HepG2 (cell line): ENCODE measurements at regions not wholly inside any gene's neighbourhood (a gene's known extent, or its start where the extent isn't known, plus 50 kb on each side); places are given as distances from the start of the nearest gene placed in this dataset.

Source experiments
- AHR ChIP-seq: IDR thresholded peaks from 2 replicates; pipeline ENCODE4 v1.6.1; 2018; ENCODE audit warnings: missing genetic modification reagents, missing compliant biosample characterization
- ASH2L ChIP-seq: fragments of 300-600, 200-600 bp; sonication (generic); IDR thresholded peaks from 2 replicates; pipeline ENCODE4 v1.7.0; 2017; ENCODE audit warnings: low read depth, mild to moderate bottlenecking, moderate library complexity, mixed read lengths, low read length; ENCODE audit not compliant: insufficient read length
- BCL6 ChIP-seq: IDR thresholded peaks from 2 replicates; pipeline ENCODE4 v1.6.1; 2016; ENCODE audit warnings: missing genetic modification reagents, missing compliant biosample characterization
- BHLHE40 ChIP-seq: IDR thresholded peaks from 2 replicates; pipeline ENCODE4 v1.6.1; 2011; ENCODE audit warnings: low read length, improper control_type of control experiment
- CBX5 ChIP-seq: sonication (generic); formaldehyde crosslinking; IDR thresholded peaks from 2 replicates; pipeline ENCODE4 v1.4.0; 2020; ENCODE audit warnings: missing genetic modification reagents, borderline replicate concordance
- CEBPG ChIP-seq: IDR thresholded peaks from 2 replicates; pipeline ENCODE4 v1.6.1; 2016
- CREB1 ChIP-seq, 2 experiments: fragments of 450-650 bp in 1 of 2; IDR thresholded peaks; 2 replicates each; pipeline ENCODE4 v1.6.1; 2016 to 2017; ENCODE audit warnings: control low read depth in 1 of 2, mild to moderate bottlenecking in 1 of 2, missing compliant biosample characterization in 1 of 2, missing genetic modification characterization in 1 of 2
- FIP1L1 ChIP-seq: fragments of 200-400 bp; formaldehyde crosslinking; IDR thresholded peaks from 2 replicates; pipeline ENCODE4 v1.6.1; 2018; ENCODE audit warnings: low read depth, mild to moderate bottlenecking, low read length, moderate library complexity, borderline replicate concordance; ENCODE audit not compliant: insufficient read depth
- FOXK1 ChIP-seq: sonication (generic); formaldehyde crosslinking; IDR thresholded peaks from 2 replicates; pipeline ENCODE4 v1.4.0; 2020; ENCODE audit warnings: low read depth, missing genetic modification reagents, borderline replicate concordance
- KDM2A ChIP-seq: sonication (generic); formaldehyde crosslinking; IDR thresholded peaks from 2 replicates; pipeline ENCODE4 v1.4.0; 2020; ENCODE audit warnings: low read depth, missing genetic modification reagents, borderline replicate concordance
- KLF15 ChIP-seq: sonication (generic); formaldehyde crosslinking; IDR thresholded peaks from 2 replicates; pipeline ENCODE4 v1.8.1; 2023; ENCODE audit warnings: borderline replicate concordance, mild to moderate bottlenecking, inconsistent platforms, missing genetic modification reagents, mixed read lengths
- NR2F2 ChIP-seq: IDR thresholded peaks from 2 replicates; pipeline ENCODE4 v1.6.1; 2012; ENCODE audit warnings: low read depth, inconsistent platforms, borderline replicate concordance
- PPARG ChIP-seq: conservative IDR thresholded peaks from 2 replicates; pipeline ENCODE4 v1.6.1; 2016; ENCODE audit warnings: missing biosample characterization, missing genetic modification reagents
- RCOR2 ChIP-seq: IDR thresholded peaks from 2 replicates; pipeline ENCODE4 v1.6.1; 2016; ENCODE audit warnings: missing biosample characterization, missing genetic modification reagents
- SALL1 ChIP-seq: sonication (generic); formaldehyde crosslinking; IDR thresholded peaks from 2 replicates; pipeline ENCODE4 v1.8.0; 2022; ENCODE audit warnings: mild to moderate bottlenecking, missing genetic modification reagents
- SMARCE1 ChIP-seq: fragments of 450-650 bp; IDR thresholded peaks from 2 replicates; pipeline ENCODE4 v1.6.1; 2017; ENCODE audit warnings: borderline replicate concordance
- SNRNP70 ChIP-seq: fragments of 200-400 bp; formaldehyde crosslinking; IDR thresholded peaks from 2 replicates; pipeline ENCODE4 v1.6.1; 2017; ENCODE audit warnings: mild to moderate bottlenecking, low read depth, low read length, moderate library complexity
- ZFP36 ChIP-seq: fragments of 150-350 bp; IDR thresholded peaks from 2 replicates; pipeline ENCODE4 v1.6.1; 2018; ENCODE audit warnings: borderline replicate concordance, low read length, low read depth; ENCODE audit not compliant: partially characterized antibody
- ZNF121 ChIP-seq: sonication (generic); formaldehyde crosslinking; IDR thresholded peaks from 2 replicates; pipeline ENCODE4 v1.5.0; 2020; ENCODE audit warnings: mild to moderate bottlenecking, missing genetic modification reagents
- ZNF235 ChIP-seq: sonication (generic); formaldehyde crosslinking; IDR thresholded peaks from 2 replicates; pipeline ENCODE4 v1.8.1; 2023; ENCODE audit warnings: mild to moderate bottlenecking, missing genetic modification reagents, borderline replicate concordance
- ZNF557 ChIP-seq: sonication (generic); formaldehyde crosslinking; IDR thresholded peaks from 2 replicates; pipeline ENCODE4 v1.4.0; 2020; ENCODE audit warnings: missing genetic modification reagents
- ZNF605 ChIP-seq: sonication (generic); formaldehyde crosslinking; IDR thresholded peaks from 2 replicates; pipeline ENCODE4 v1.8.0; 2022; ENCODE audit warnings: mild to moderate bottlenecking, missing genetic modification reagents
- ZSCAN21 ChIP-seq: sonication (generic); formaldehyde crosslinking; IDR thresholded peaks from 2 replicates; pipeline ENCODE4 v1.8.0; 2022; ENCODE audit warnings: mild to moderate bottlenecking, missing genetic modification reagents, moderate library complexity, borderline replicate concordance
- ZSCAN29 ChIP-seq: sonication (generic); formaldehyde crosslinking; conservative IDR thresholded peaks from 2 replicates; pipeline ENCODE4 v1.4.0; 2020; ENCODE audit warnings: mild to moderate bottlenecking, missing genetic modification reagents
- TF ChIP-seq, protein P1 (sequence below): sonication (generic); formaldehyde crosslinking; IDR thresholded peaks from 2 replicates; pipeline ENCODE4 v1.5.0; 2020; ENCODE audit warnings: mild to moderate bottlenecking, missing genetic modification reagents
- TF ChIP-seq, protein P2 (sequence below): sonication (generic); formaldehyde crosslinking; IDR thresholded peaks from 2 replicates; pipeline ENCODE4 v1.5.1; 2020; ENCODE audit warnings: mild to moderate bottlenecking, missing genetic modification reagents, moderate library complexity
- TF ChIP-seq, protein P3 (sequence below): sonication (generic); formaldehyde crosslinking; IDR thresholded peaks from 2 replicates; pipeline ENCODE4 v1.5.0; 2020; ENCODE audit warnings: missing genetic modification reagents

DNA sequence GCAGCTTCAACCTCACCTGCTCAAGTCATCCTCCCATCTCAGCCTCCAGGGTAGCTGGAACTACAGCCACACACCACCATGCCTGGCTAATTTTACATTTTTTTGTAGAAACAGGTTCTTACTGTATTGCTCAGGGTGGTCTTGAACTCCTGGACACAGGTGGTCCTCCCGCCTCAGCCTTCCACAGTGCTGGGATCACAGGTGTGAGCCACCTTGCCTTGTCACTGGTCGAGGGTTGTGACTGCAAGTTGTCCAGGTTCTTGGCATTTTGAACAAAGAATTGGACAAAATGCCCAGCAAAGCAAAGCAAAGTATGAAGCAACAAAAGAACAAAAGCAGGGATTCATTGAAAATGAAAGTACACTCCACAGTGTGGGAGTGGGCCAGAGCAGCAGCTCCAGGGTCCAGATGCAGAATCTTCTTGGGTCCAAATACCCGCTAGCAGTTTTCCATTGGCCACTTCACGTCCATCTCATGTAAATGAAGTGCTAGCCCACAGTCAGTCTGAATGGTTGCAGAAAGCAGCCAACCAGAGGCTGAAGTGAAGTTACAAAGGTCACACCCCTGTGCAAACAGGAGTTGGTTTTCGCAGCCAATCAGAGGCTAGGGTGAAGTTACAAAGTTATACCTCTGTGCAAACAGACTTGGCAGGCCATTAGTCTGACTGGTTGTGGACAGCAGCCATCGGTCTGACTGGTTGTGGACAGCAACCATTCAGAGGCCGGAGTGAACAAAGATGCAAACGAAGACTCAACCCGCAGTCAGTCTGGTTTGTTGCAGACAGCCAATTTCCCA lies 109.5 kb upstream of the KIF26B start (continued):
- TF ChIP-seq SNRNP70 (no peak), KLF15 (no peak), SALL1 (CRISPR knock-in tag) (peak; percentile 83), ZNF235 (CRISPR knock-in tag) (no peak), FIP1L1 (no peak), NR2F2 (0 out of 2 replicates have a peak, but pooled peaks have one; percentile 32), PPARG (CRISPR knock-in tag) (no peak), ZNF121 (CRISPR knock-in tag) (no peak), CBX5 (peak; percentile 39; the same call in 1 of the 2 replicates), BCL6 (0 out of 2 replicates have a peak, but pooled peaks have one; percentile 26), ZFP36 (peak; percentile 39), KDM2A (CRISPR knock-in tag) (no peak), ZSCAN21 (0 out of 2 replicates have a peak, but pooled peaks have one; percentile 31), RCOR2 (CRISPR knock-in tag) (peak; percentile 50; the same call in 1 of the 2 replicates), ZNF557 (CRISPR knock-in tag) (no peak), ZNF605 (CRISPR knock-in tag) (no peak), SMARCE1 (no peak), CREB1 (IDR thresholded peaks at IDR 0.05) (no peak; the same call in 1 of the 2 replicates), CREB1 (CRISPR knock-in tag; IDR thresholded peaks at IDR 0.05) (peak; percentile 66; the same call in 1 of the 2 replicates), CEBPG (CRISPR knock-in tag) (peak; percentile 76), AHR (CRISPR knock-in tag) (no peak), ZSCAN29 (CRISPR knock-in tag) (no peak), ASH2L (peak; percentile 48), BHLHE40 (no peak), FOXK1 (CRISPR knock-in tag) (peak; percentile 42; the same call in 1 of the 2 replicates)
- TF ChIP-seq, protein P1, sequence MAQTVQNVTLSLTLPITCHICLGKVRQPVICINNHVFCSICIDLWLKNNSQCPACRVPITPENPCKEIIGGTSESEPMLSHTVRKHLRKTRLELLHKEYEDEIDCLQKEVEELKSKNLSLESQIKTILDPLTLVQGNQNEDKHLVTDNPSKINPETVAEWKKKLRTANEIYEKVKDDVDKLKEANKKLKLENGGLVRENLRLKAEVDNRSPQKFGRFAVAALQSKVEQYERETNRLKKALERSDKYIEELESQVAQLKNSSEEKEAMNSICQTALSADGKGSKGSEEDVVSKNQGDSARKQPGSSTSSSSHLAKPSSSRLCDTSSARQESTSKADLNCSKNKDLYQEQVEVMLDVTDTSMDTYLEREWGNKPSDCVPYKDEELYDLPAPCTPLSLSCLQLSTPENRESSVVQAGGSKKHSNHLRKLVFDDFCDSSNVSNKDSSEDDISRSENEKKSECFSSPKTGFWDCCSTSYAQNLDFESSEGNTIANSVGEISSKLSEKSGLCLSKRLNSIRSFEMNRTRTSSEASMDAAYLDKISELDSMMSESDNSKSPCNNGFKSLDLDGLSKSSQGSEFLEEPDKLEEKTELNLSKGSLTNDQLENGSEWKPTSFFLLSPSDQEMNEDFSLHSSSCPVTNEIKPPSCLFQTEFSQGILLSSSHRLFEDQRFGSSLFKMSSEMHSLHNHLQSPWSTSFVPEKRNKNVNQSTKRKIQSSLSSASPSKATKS (CRISPR knock-in tag), result no peak
- TF ChIP-seq, protein P2, sequence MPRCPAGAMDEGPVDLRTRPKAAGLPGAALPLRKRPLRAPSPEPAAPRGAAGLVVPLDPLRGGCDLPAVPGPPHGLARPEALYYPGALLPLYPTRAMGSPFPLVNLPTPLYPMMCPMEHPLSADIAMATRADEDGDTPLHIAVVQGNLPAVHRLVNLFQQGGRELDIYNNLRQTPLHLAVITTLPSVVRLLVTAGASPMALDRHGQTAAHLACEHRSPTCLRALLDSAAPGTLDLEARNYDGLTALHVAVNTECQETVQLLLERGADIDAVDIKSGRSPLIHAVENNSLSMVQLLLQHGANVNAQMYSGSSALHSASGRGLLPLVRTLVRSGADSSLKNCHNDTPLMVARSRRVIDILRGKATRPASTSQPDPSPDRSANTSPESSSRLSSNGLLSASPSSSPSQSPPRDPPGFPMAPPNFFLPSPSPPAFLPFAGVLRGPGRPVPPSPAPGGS (CRISPR knock-in tag), result no peak
- TF ChIP-seq, protein P3, sequence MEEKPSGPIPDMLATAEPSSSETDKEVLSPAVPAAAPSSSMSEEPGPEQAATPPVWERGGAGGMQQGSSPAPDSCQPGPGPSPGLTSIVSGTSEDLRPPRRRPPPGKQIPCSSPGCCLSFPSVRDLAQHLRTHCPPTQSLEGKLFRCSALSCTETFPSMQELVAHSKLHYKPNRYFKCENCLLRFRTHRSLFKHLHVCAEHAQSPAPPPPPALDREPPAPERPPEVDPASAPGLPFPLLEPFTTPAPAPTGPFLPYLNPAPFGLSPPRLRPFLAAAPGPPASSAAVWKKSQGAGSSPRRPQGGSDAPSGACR, result peak; percentile 51; the same call in 1 of the 2 replicates
